Panc1 (cell line): ENCODE measurements at regions not wholly inside any gene's neighbourhood (a gene's known extent, or its start where the extent isn't known, plus 50 kb on each side); places are given as distances from the start of the nearest gene placed in this dataset.

Experiments
- ATAC-seq: fragments of 200-7000 bp; cut with Tn5 transposase; 2 replicates; pipeline ENCODE4 v1.9.1; 2020; ENCODE audit warnings: mild to moderate bottlenecking, moderate library complexity
- BruUV-seq: library from RNA; stranded (reverse); fragments of 400-500 nt; replicated peaks from 2 replicates; lab custom pipeline; 2021; lab: Mats Ljungman, UMichigan
- CTCF ChIA-PET: fragments of 300-600 bp; sonication (Branson Sonifier 250); formaldehyde crosslinking; loops from one replicate; lab custom pipeline; 2022; ENCODE audit warnings: antibody characterized with exemption; lab: Charles Lee
- POLR2A ChIA-PET: fragments of 300-600 bp; sonication (Branson Sonifier 250); formaldehyde crosslinking; loops from one replicate; lab custom pipeline; 2022; ENCODE audit warnings: antibody characterized with exemption; lab: Charles Lee
- DNase-seq: peaks from one replicate; pipeline ENCODE4 v3.0.0-alpha.2; 2010; ENCODE audit warnings: low read depth, low spot score
- H3K27ac ChIP-seq: 2 replicates; pipeline ENCODE4 v1.5.1; 2011; ENCODE audit warnings: mild to moderate bottlenecking, low read length, inconsistent platforms
- H3K27me3 ChIP-seq: fragments of 200-500 bp; sonication (Bioruptor generic); 2 replicates; pipeline ENCODE4 v1.6.0; 2014; ENCODE audit warnings: low read length, inconsistent platforms; ENCODE audit not compliant: control insufficient read depth, insufficient read depth
- H3K36me3 ChIP-seq: fragments of 200-500 bp; sonication (Bioruptor generic); 2 replicates; pipeline ENCODE4 v1.5.1; 2014; ENCODE audit warnings: inconsistent platforms, mild to moderate bottlenecking, low read length, moderate library complexity; ENCODE audit not compliant: control insufficient read depth, insufficient read depth
- H3K4me1 ChIP-seq: 2 replicates; pipeline ENCODE4 v1.5.1; 2011; ENCODE audit warnings: inconsistent platforms, mild to moderate bottlenecking, low read length, moderate library complexity; ENCODE audit not compliant: control insufficient read depth, insufficient read depth
- H3K4me3 ChIP-seq, 2 experiments: 2 replicates each; pipeline ENCODE4 v1.5.1; 2011 to 2012; ENCODE audit warnings: low read depth in 2 of 2, low read length in 2 of 2, mild to moderate bottlenecking in 2 of 2, inconsistent platforms in 1 of 2, moderate library complexity in 1 of 2
- H3K9me3 ChIP-seq: fragments of 200-500 bp; sonication (Bioruptor generic); 2 replicates; pipeline ENCODE4 v1.5.1; 2014; ENCODE audit warnings: low read depth, mild to moderate bottlenecking, inconsistent platforms, low read length, moderate library complexity; ENCODE audit not compliant: control insufficient read depth, insufficient read depth
- CTCF ChIP-seq: fragments of 450-650 bp; IDR thresholded peaks from 2 replicates; pipeline ENCODE4 v1.5.1; 2017; ENCODE audit warnings: mild to moderate bottlenecking
- POLR2AphosphoS5 ChIP-seq: IDR thresholded peaks from 2 replicates; pipeline ENCODE4 v1.6.1; 2012; ENCODE audit warnings: mild to moderate bottlenecking, low read depth, low read length, moderate library complexity
- REST ChIP-seq, 2 experiments: IDR thresholded peaks; 2 replicates each; pipeline ENCODE4 v1.6.1; 2011 to 2012; ENCODE audit warnings: low read depth in 2 of 2, control low read depth in 1 of 2, low read length in 1 of 2, mild to moderate bottlenecking in 1 of 2, moderate library complexity in 1 of 2; ENCODE audit not compliant: insufficient read depth in 1 of 2
- SIN3A ChIP-seq: IDR thresholded peaks from 2 replicates; pipeline ENCODE4 v1.6.1; 2012; ENCODE audit warnings: low read depth, mild to moderate bottlenecking, low read length, moderate library complexity, borderline replicate concordance; ENCODE audit not compliant: insufficient read depth
- TCF7L2 ChIP-seq: IDR thresholded peaks from 2 replicates; pipeline ENCODE4 v1.6.1; 2011; ENCODE audit warnings: mild to moderate bottlenecking, low read depth, low read length, inconsistent platforms
- in situ Hi-C: cut with HindIII; loops from 2 replicates; pipeline ENCODE4 v1.10.0; 2016; ENCODE audit warnings: low sequenced_read_pairs, low pct_unique_long_range_greater_than_20kb
- intact Hi-C: fragments of 100-400 bp; cut with micrococcal nuclease; formaldehyde crosslinking; loops from one replicate; pipeline ENCODE4 v1.10.0; 2022; ENCODE audit not compliant: unreplicated experiment

- H3K4me1 ChIP-seq: no peaks in the 10 kb centered on the region
- BruUV-seq: no TSS peak
- no peak for TF ChIP-seq REST (IDR thresholded peaks at IDR 0.05; ENCODE audit: insufficient read depth in 1 of 2, low read depth in 2 of 2, low read length in 1 of 2)
- TF ChIP-seq CTCF: no peak
- TF ChIP-seq POLR2AphosphoS5: no peak
- no peak for TF ChIP-seq SIN3A
- TF ChIP-seq TCF7L2: no peak
- no peak overlapping the region for H3K27ac ChIP-seq
- no peak for ATAC-seq
- H3K36me3 ChIP-seq: no peaks in the 10 kb centered on the region
- intact Hi-C loops (loop anchor here (10.0 kb wide), 1 partner anchor 245 kb away; no protein-coding TSS in a partner anchor), in situ Hi-C loops (no loop called here)
- ChIA-PET POLR2A (no interaction called here), CTCF (interaction anchor here (0.6 kb wide), 1 partner anchor 83 kb away, joined by 3 read pairs; no protein-coding TSS in a partner anchor)
- no peak for DNase-seq
- peaks cover 5% of the 10 kb centered on the region; the same call in 1 of the 2 replicates for H3K27me3 ChIP-seq
- no peaks in the 10 kb centered on the region for H3K9me3 ChIP-seq
- no peak overlapping the region for H3K4me3 ChIP-seq
These were observed 132.3 kb downstream of the FOXI3 start for GRCh38 chr2:88320076-88320773.

- no peak for ATAC-seq
- in situ Hi-C loops: no loop called here
- no peaks in the 10 kb centered on the region for H3K36me3 ChIP-seq
- no peaks in the 10 kb centered on the region for H3K9me3 ChIP-seq
- ChIA-PET POLR2A (no interaction called here), CTCF (no interaction called here)
- peaks cover 2% of the 10 kb centered on the region; the same call in 1 of the 2 replicates for H3K27me3 ChIP-seq
- BruUV-seq: no TSS peak
- H3K27ac ChIP-seq: no peak overlapping the region
- intact Hi-C loops: no loop called here
- H3K4me3 ChIP-seq: no peak overlapping the region
- H3K4me1 ChIP-seq: no peaks in the 10 kb centered on the region
- no peak for TF ChIP-seq TCF7L2
- TF ChIP-seq SIN3A: no peak
- no peak for TF ChIP-seq POLR2AphosphoS5
- TF ChIP-seq CTCF: no peak
- no peak for TF ChIP-seq REST (IDR thresholded peaks at IDR 0.05; ENCODE audit: insufficient read depth in 1 of 2, low read depth in 2 of 2, low read length in 1 of 2)
- no peak for DNase-seq
These were observed 133.6 kb downstream of the FOXI3 start for GRCh38 chr2:88318956-88319330.
